ENCODE measurements at regions not wholly inside any gene's neighbourhood (a gene's known extent, or its start where the extent isn't known, plus 50 kb on each side); places are given as distances from the start of the nearest gene placed in this dataset.

GRCh38 chr7:96563409-96563808, 146.2 kb downstream of the SEM1 start:
- no peak for TF ChIP-seq GATA3 (IDR thresholded peaks at IDR 0.05; ENCODE audit: low read depth, low read length)
- no peak for TF ChIP-seq GATA2 (IDR thresholded peaks at IDR 0.05; ENCODE audit: low read depth, low read length)

All from SH-SY5Y (cell line).